Ectodermal cell (in vitro differentiated cells): ENCODE measurements at regions not wholly inside any gene's neighbourhood (a gene's known extent, or its start where the extent isn't known, plus 50 kb on each side); places are given as distances from the start of the nearest gene placed in this dataset.
"Not testable (repeated sequence)": the region's sequence is repeated elsewhere in the genome, so short reads cannot be mapped to it uniquely, and the experiment has no call there.

ENCODE experiments used
- H3K27ac ChIP-seq: 2 replicates; pipeline ENCODE4 v1.7.0; 2013; ENCODE audit warnings: mild to moderate bottlenecking, low read depth, low read length; ENCODE audit not compliant: insufficient read depth, poor library complexity, severe bottlenecking
- H3K27me3 ChIP-seq: 2 replicates; pipeline ENCODE4 v1.7.0; 2013; ENCODE audit warnings: mild to moderate bottlenecking, low read length; ENCODE audit not compliant: insufficient read depth, control insufficient read depth, poor library complexity, severe bottlenecking
- H3K36me3 ChIP-seq: one replicate; pipeline ENCODE4 v1.7.0; 2013; ENCODE audit warnings: low read length; ENCODE audit not compliant: control insufficient read depth, insufficient read depth
- H3K4me1 ChIP-seq: one replicate; pipeline ENCODE4 v1.7.0; 2013; ENCODE audit warnings: low read length; ENCODE audit not compliant: control insufficient read depth, insufficient read depth
- H3K4me3 ChIP-seq: 2 replicates; pipeline ENCODE4 v1.7.0; 2013; ENCODE audit warnings: low read depth, low read length, control low read depth; ENCODE audit not compliant: insufficient read depth
- H3K9me3 ChIP-seq: 2 replicates; pipeline ENCODE4 v1.7.0; 2013; ENCODE audit warnings: mild to moderate bottlenecking, low read length, moderate library complexity; ENCODE audit not compliant: control insufficient read depth
- WGBS, 2 experiments: methylation state at CpG; one replicate each; pipeline ENCODE4 v1.1.7; 2013; ENCODE audit warnings: missing lambda C conversion rate in 2 of 2; 5-methylcytosine and 5-hydroxymethylcytosine counted together

DNA sequence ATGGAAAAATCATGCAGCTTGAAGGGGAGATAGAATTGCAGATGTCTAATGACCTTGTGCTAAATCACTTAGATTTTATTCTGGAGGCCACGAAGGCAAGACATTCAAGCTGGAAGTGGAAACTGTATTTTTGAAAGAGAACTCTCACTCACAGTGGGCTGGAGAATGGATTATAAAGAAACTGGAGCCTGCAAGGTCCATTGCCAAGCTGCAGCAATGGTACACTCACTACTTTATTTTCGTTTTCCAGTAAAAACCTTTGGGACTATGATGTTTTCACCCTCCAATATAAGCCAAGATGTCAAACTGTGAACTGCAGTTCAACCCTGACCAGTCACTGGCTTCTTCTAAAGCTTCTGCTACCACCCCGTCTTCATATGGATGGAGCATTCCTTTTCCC lies 62.0 kb downstream of the SKIDA1 start:
- 90 to 92% methylated on average over 3 of the region's 3 CpGs for WGBS, 2 experiments
- H3K4me3 ChIP-seq, result no peak overlapping the region
- no peaks in the 10 kb centered on the region for H3K4me1 ChIP-seq
- H3K27ac ChIP-seq, result no peak overlapping the region
- no peaks in the 10 kb centered on the region for H3K9me3 ChIP-seq
- H3K36me3 ChIP-seq, result no peaks in the 10 kb centered on the region
- no peaks in the 10 kb centered on the region for H3K27me3 ChIP-seq

GRCh38 chr10:21458126-21458871 lies 67.2 kb downstream of the SKIDA1 start:
- 97 to 98% methylated on average over 5 of the region's 5 CpGs for WGBS, 2 experiments
- no peaks in the 10 kb centered on the region for H3K36me3 ChIP-seq
- H3K27ac ChIP-seq, result no peak overlapping the region
- no peaks in the 10 kb centered on the region for H3K27me3 ChIP-seq
- no peaks in the 10 kb centered on the region for H3K9me3 ChIP-seq
- H3K4me1 ChIP-seq, result no peaks in the 10 kb centered on the region
- H3K4me3 ChIP-seq, result no peak overlapping the region

DNA sequence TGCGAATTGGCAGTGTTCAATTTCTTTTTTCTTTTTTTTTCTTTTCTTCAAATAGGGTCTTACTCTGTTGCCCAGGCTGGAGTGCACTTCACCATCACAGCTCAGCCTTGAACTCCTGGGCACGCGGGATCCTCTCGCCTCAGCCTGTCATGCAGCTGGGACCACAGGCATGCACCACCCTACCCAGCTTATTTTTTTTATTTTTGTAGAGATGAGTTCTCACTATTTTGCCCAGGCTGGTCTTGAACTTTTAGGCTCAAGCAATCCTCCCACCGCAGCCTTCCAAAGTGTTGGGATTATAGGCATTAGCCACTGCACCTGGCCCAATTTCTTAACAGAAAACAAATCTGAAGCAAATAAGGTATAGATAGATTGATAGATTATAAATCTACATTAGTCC lies 69.3 kb downstream of the SKIDA1 start:
- H3K36me3 ChIP-seq, result no peaks in the 10 kb centered on the region
- no peak overlapping the region for H3K4me3 ChIP-seq
- 100% methylated on average over 5 of the region's 5 CpGs for WGBS, 2 experiments
- no peaks in the 10 kb centered on the region for H3K27me3 ChIP-seq
- H3K27ac ChIP-seq, result no peak overlapping the region
- no peaks in the 10 kb centered on the region for H3K4me1 ChIP-seq
- no peaks in the 10 kb centered on the region for H3K9me3 ChIP-seq

DNA sequence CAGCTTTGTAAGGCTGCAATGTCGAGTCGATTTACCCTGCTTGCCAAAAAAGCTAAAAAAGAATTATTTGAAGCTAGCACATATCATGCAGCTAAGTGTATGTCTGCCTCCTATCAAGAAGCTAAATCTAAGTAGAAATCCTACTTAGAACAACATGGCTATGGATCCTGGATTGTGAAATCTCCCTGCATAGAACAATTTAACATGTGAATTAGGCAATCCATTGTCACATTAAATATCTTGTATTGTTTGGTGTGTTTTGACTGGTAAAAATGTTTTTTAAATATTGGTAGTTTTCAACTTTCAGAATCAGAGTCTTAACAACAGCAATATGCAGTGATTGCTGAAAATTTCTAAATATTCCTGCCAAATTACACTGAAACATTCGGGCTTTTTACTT lies 73.3 kb downstream of the SKIDA1 start:
- Histone ChIP-seq H3K27me3 (no peaks in the 10 kb centered on the region), H3K36me3 (no peaks in the 10 kb centered on the region), H3K4me3 (no peak overlapping the region), H3K9me3 (no peaks in the 10 kb centered on the region), H3K27ac (no peak overlapping the region), H3K4me1 (no peaks in the 10 kb centered on the region)
- WGBS, 2 experiments, result 97 to 100% methylated on average over 2 to 3 of the region's 3 CpGs

DNA sequence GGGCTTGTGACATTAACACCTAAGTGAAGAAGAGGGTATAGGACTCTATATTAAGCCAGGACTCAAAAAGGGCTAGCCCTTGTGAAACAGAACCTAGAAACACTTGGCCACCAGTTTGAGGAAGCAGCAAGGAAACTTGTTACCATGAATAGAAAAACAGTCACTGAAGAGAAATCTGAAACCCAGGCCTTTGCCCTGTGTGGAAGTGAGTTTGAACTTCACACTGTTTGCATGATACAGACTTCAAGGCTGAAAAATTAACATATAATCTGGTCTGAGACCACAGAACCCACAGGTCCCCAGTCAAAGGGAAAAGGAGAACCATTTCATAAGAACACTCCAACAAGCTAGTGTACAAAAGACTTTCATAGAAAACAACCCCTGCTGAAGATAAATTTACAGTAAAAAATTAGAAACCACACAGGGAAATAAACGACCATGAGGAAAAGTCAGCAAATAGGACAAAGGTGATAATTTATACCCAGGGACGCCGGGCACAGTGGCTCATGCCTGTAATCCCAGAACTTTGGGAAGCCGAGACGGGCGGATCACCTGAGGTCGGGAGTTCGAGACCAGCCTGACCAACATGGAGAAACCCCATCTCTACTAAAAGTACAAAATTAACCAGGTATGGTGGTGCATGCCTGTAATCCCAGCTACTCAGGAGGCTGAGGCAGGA lies 76.1 kb downstream of the SKIDA1 start:
- Histone ChIP-seq H3K9me3 (no peaks in the 10 kb centered on the region), H3K4me3 (no peak overlapping the region)
- WGBS, 2 experiments, result 95% methylated on average over 5 to 8 of the region's 8 CpGs

GRCh38 chr10:21445163-21445562 lies 80.3 kb downstream of the SKIDA1 start:
- Histone ChIP-seq H3K36me3 (no peaks in the 10 kb centered on the region), H3K4me3 (no peak overlapping the region), H3K9me3 (no peaks in the 10 kb centered on the region), H3K4me1 (no peaks in the 10 kb centered on the region), H3K27me3 (no peaks in the 10 kb centered on the region), H3K27ac (no peak overlapping the region)
- 91 to 98% methylated on average over 1 of the region's 1 CpG for WGBS, 2 experiments

More for the DNA sequence above, 76.1 kb downstream of the SKIDA1 start:
- H3K27ac ChIP-seq, result no peak overlapping the region
- H3K27me3 ChIP-seq, result no peaks in the 10 kb centered on the region
- no peaks in the 10 kb centered on the region for H3K4me1 ChIP-seq
- no peaks in the 10 kb centered on the region for H3K36me3 ChIP-seq

GRCh38 chr10:21441625-21442024 lies 83.9 kb downstream of the SKIDA1 start:
- no peaks in the 10 kb centered on the region for H3K9me3 ChIP-seq
- WGBS, 2 experiments, result 90% methylated on average over 2 of the region's 2 CpGs

DNA sequence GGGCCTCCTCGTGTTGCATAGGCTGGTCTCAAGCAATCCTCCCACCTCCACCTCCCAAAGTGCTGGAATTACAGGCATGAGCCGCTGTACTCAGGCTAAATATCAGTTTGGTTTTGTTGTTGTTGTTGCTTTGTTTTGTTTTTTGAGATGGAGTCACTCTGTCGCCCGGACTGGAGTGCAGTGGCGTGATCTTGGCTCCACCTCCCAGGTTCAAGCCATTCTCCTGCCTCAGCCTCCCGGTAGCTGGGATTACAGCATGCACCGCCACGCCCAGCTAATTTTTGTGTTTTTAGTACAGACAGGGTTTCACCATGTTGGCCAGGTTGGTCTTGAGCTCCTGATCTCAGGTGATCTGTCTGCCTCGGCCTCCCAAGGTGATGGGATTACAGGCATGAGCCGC lies 86.6 kb downstream of the SKIDA1 start:
- not testable (repeated sequence) for H3K36me3 ChIP-seq, H3K9me3 ChIP-seq
- 83 to 87% methylated on average over 9 of the region's 10 CpGs for WGBS, 2 experiments

More at GRCh38 chr10:21441625-21442024, 83.9 kb downstream of the SKIDA1 start:
- Histone ChIP-seq H3K4me1 (no peaks in the 10 kb centered on the region), H3K27ac (no peak overlapping the region), H3K27me3 (no peaks in the 10 kb centered on the region), H3K36me3 (no peaks in the 10 kb centered on the region), H3K4me3 (no peak overlapping the region)

GRCh38 chr10:21437770-21438382 lies 87.6 kb downstream of the SKIDA1 start:
- no peak overlapping the region for H3K4me3 ChIP-seq
- H3K27ac ChIP-seq, result no peak overlapping the region
- WGBS, 2 experiments, result 96% methylated on average over 8 of the region's 8 CpGs
- no peaks in the 10 kb centered on the region for H3K4me1 ChIP-seq
- no peaks in the 10 kb centered on the region for H3K9me3 ChIP-seq
- no peaks in the 10 kb centered on the region for H3K27me3 ChIP-seq
- H3K36me3 ChIP-seq, result no peaks in the 10 kb centered on the region

More for the DNA sequence above, 86.6 kb downstream of the SKIDA1 start:
- H3K27me3 ChIP-seq, H3K4me1 ChIP-seq, H3K4me3 ChIP-seq, H3K27ac ChIP-seq: not testable (repeated sequence)

GRCh38 chr10:21432266-21432665 lies 93.2 kb downstream of the SKIDA1 start:
- 93 to 94% methylated on average over 1 of the region's 1 CpG for WGBS, 2 experiments
- Histone ChIP-seq H3K4me3 (no peak overlapping the region), H3K27ac (no peak overlapping the region), H3K36me3 (no peaks in the 10 kb centered on the region), H3K9me3 (no peaks in the 10 kb centered on the region), H3K27me3 (no peaks in the 10 kb centered on the region), H3K4me1 (no peaks in the 10 kb centered on the region)
